Fibroblast of lung (primary cell): ENCODE measurements at regions not wholly inside any gene's neighbourhood (a gene's known extent, or its start where the extent isn't known, plus 50 kb on each side); places are given as distances from the start of the nearest gene placed in this dataset.

Experiments used
- DNase-seq, 2 donors: peaks; one replicate each; pipeline versions ENCODE4 v3.0.0 to v3.0.0-alpha.2; 2010; ENCODE audit warnings: low read depth in 2 of 2
- H2AFZ ChIP-seq: 2 replicates; pipeline ENCODE4 v1.5.1; 2012; ENCODE audit warnings: low read length, control low read depth, inconsistent platforms
- H3K27ac ChIP-seq: 2 replicates; pipeline ENCODE4 v1.5.1; 2011; ENCODE audit warnings: low read length, control low read depth; ENCODE audit not compliant: insufficient read depth
- H3K27me3 ChIP-seq: 2 replicates; pipeline ENCODE4 v1.5.1; 2011; ENCODE audit warnings: mild to moderate bottlenecking, low read length; ENCODE audit not compliant: control insufficient read depth, insufficient read depth
- H3K36me3 ChIP-seq: 2 replicates; pipeline ENCODE4 v1.5.1; 2011; ENCODE audit warnings: low read length; ENCODE audit not compliant: control insufficient read depth, insufficient read depth
- H3K4me1 ChIP-seq: 2 replicates; pipeline ENCODE4 v1.5.1; 2011; ENCODE audit warnings: low read length; ENCODE audit not compliant: control insufficient read depth, insufficient read depth; ENCODE audit errors: extremely low read depth
- H3K4me2 ChIP-seq: 2 replicates; pipeline ENCODE4 v1.5.1; 2011; ENCODE audit warnings: low read length, control low read depth; ENCODE audit not compliant: insufficient read depth; ENCODE audit errors: extremely low read depth
- H3K4me3 ChIP-seq, 4 experiments: fragments of 200-600 bp in 1 of 4; sonication (generic) in 1 of 4; replicated peaks in 1 of 4; 2 replicates each; pipeline ENCODE4 v1.5.1; 2011 to 2016; ENCODE audit warnings: low read length in 4 of 4, low read depth in 3 of 4, mild to moderate bottlenecking in 3 of 4, control low read depth in 2 of 4, inconsistent platforms in 1 of 4, mixed read lengths in 1 of 4; ENCODE audit not compliant: insufficient read depth in 1 of 4; ENCODE audit errors: control extremely low read depth in 1 of 4
- H3K79me2 ChIP-seq: 2 replicates; pipeline ENCODE4 v1.5.1; 2012; ENCODE audit warnings: mild to moderate bottlenecking, low read length, inconsistent platforms; ENCODE audit not compliant: control insufficient read depth, insufficient read depth
- H3K9ac ChIP-seq: 2 replicates; pipeline ENCODE4 v1.5.1; 2011; ENCODE audit warnings: mild to moderate bottlenecking, low read length, control low read depth; ENCODE audit not compliant: insufficient read depth
- H3K9me3 ChIP-seq: 2 replicates; pipeline ENCODE4 v1.5.1; 2012; ENCODE audit warnings: low read depth, low read length; ENCODE audit not compliant: control insufficient read depth, insufficient read depth
- H4K20me1 ChIP-seq: 2 replicates; pipeline ENCODE4 v1.5.1; 2011; ENCODE audit warnings: low read length; ENCODE audit not compliant: control insufficient read depth, insufficient read depth; ENCODE audit errors: extremely low read depth
- CTCF ChIP-seq, 2 donors: IDR thresholded peaks in 1 of 2; conservative IDR thresholded peaks in 1 of 2; 1 replicate in 1 of 2; 2 replicates in 1 of 2; pipeline ENCODE4 v1.5.1; 2011 to 2012; ENCODE audit warnings: low read length in 2 of 2, control low read depth in 1 of 2, inconsistent platforms in 1 of 2, low read depth in 1 of 2, mild to moderate bottlenecking in 1 of 2
- EZH2 ChIP-seq: IDR thresholded peaks from 2 replicates; pipeline ENCODE4 v1.5.1; 2012; ENCODE audit warnings: low read length, control low read depth, mild to moderate bottlenecking; ENCODE audit errors: missing control alignments

GRCh38 chr16:80009971-80010659 is 409.6 kb upstream of the MAF start:
- no peak for TF ChIP-seq CTCF (conservative IDR thresholded peaks at IDR 0.05 in 1 of 2, IDR thresholded peaks at IDR 0.05 in 1 of 2; ENCODE audit: low read depth in 1 of 2, low read length in 2 of 2)
- TF ChIP-seq EZH2 = no peak
- peak in 1 of 2 donors; percentile 11 for DNase-seq
- H2AFZ ChIP-seq = no peak overlapping the region
- H4K20me1 ChIP-seq = no peaks in the 10 kb centered on the region
- H3K27me3 ChIP-seq = no peaks in the 10 kb centered on the region
- no peak overlapping the region for H3K27ac ChIP-seq
- H3K9ac ChIP-seq = no peak overlapping the region
- no peaks in the 10 kb centered on the region for H3K4me1 ChIP-seq
- H3K4me3 ChIP-seq = no peak overlapping the region
- no peaks in the 10 kb centered on the region for H3K9me3 ChIP-seq
- no peaks in the 10 kb centered on the region for H3K79me2 ChIP-seq
- no peaks in the 10 kb centered on the region for H3K36me3 ChIP-seq
- no peak overlapping the region for H3K4me2 ChIP-seq

GRCh38 chr16:80008857-80009256 is 408.3 kb upstream of the MAF start:
- no peak overlapping the region for H3K27ac ChIP-seq
- H3K27me3 ChIP-seq = no peaks in the 10 kb centered on the region
- TF ChIP-seq CTCF (conservative IDR thresholded peaks at IDR 0.05 in 1 of 2, IDR thresholded peaks at IDR 0.05 in 1 of 2; ENCODE audit: low read depth in 1 of 2, low read length in 2 of 2) (no peak), EZH2 (no peak)
- no peak overlapping the region for H3K4me3 ChIP-seq
- no peak overlapping the region for H2AFZ ChIP-seq
- no peaks in the 10 kb centered on the region for H3K79me2 ChIP-seq
- no peaks in the 10 kb centered on the region for H4K20me1 ChIP-seq
- H3K36me3 ChIP-seq = no peaks in the 10 kb centered on the region
- no peak for DNase-seq
- no peaks in the 10 kb centered on the region for H3K9me3 ChIP-seq
- no peaks in the 10 kb centered on the region for H3K4me1 ChIP-seq
- no peak overlapping the region for H3K4me2 ChIP-seq
- H3K9ac ChIP-seq = no peak overlapping the region

- Histone ChIP-seq H3K27me3 (no peaks in the 10 kb centered on the region), H3K36me3 (no peaks in the 10 kb centered on the region), H3K9me3 (no peaks in the 10 kb centered on the region), H3K9ac (no peak overlapping the region), H3K4me3 (no peak overlapping the region), H3K4me1 (no peaks in the 10 kb centered on the region), H4K20me1 (no peaks in the 10 kb centered on the region), H3K27ac (no peak overlapping the region), H2AFZ (no peak overlapping the region), H3K79me2 (no peaks in the 10 kb centered on the region), H3K4me2 (no peak overlapping the region)
- TF ChIP-seq EZH2 (no peak), CTCF (conservative IDR thresholded peaks at IDR 0.05 in 1 of 2, IDR thresholded peaks at IDR 0.05 in 1 of 2; ENCODE audit: low read depth in 1 of 2, low read length in 2 of 2) (no peak)
- DNase-seq = peak in 1 of 2 donors; percentile 64
Observed at GRCh38 chr16:80007231-80007630, 406.7 kb upstream of the MAF start.
